Glomerular endothelial cell (primary cell): ENCODE measurements at regions not wholly inside any gene's neighbourhood (a gene's known extent, or its start where the extent isn't known, plus 50 kb on each side); places are given as distances from the start of the nearest gene placed in this dataset.

Experiments used
- DNase-seq: peaks from one replicate; pipeline ENCODE4 v3.0.0-alpha.2; 2011; ENCODE audit warnings: low read depth, low spot score; ENCODE audit errors: extremely low read depth

DNA sequence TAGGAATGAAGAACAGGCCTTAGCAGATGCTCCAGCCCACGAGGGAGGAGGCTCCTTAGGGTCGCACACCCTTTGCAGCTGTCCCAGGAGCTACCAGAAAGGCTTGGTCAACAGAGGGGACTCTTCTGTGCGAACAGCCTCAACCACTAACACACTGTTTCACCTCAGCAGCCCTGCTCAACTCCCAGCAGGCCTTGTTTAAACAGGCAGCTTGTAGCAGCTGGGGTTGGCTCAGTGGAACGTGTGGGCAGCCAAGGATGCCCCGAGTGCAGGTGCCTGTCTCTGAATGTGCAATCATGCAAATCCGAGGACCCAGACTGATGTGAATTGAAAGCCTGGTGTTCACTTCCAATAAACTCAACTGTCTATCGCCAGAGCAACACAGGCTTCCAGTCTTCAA, 88.7 kb upstream of the CXCR4 start:
- no peak for DNase-seq

DNA sequence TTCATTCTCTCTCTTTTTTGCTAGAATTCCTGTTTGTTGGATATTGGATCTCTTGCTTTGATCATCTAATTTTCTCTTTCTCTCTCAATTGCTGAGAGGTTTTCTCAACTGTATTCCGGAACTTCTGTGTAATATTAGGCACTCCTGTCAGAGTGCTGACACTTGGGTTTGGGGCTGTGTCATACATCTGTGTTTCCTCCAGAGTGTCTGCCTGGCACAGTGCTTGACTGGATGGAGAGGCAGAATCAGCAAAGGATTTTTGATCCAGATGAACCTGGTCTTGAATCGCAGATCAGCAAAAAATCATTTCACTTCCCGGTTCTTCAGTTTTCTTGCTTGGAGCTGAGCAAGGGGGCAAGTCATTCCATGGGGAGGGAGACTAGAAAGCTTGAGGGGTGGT, 87.7 kb upstream of the CXCR4 start:
- DNase-seq = no peak

DNA sequence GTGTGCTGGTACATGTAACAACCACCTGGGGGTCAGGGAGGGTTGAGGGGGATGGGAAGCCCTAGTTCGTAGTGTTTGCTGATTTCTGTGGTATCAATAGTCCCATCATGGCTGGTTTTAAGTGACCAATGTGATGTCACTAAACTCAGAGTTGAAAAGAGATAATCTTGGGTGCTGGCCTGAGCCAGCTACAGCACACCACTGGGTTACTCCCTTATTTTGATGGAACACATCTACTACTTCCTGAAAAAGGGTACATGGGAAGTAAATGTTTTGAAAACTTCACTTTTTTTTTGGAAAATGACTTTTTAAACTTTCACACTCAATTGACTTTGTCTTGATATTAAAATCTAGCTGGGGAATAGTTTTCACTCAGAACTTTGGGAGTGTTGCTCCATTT, 87.0 kb upstream of the CXCR4 start:
- DNase-seq = no peak

DNA sequence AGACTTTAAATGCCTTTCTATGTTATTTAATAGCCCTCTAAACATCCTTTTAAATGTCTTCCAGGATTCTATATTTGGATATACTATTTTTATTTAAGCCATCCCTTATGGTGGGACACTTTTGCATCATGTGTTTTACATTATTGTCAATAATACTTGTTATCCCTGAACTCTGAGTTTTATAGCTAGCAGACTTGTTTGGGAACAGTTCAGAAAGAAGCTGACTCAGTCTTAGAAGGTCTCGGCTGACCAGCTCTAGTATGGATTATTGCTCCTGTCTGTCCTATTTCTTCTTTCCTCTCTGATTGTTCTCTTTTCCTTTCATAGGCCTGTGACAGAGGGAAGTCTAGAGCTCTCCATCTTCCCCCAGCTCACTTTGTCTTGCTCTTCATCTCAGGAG, 77.3 kb upstream of the CXCR4 start:
- no peak for DNase-seq

DNA sequence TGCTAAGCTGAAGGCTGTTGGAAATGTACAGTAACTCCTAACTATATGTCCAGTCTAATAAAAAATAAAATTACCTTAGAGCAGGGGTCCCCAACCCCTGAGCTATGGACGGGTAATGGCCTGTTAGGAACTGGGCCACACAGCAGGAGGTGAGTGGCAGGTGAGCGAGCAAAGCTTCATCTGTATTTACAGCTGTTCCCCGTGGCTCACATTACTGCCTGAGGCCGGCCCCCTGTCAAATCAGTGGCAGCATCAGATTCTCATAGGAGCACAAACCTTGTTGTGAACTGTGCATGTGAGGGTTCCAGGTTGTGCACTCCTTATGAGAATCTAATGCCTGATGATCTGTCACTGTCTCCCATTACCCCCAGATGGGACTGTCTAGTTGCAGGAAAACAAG, 73.1 kb upstream of the CXCR4 start:
- no peak for DNase-seq

DNA sequence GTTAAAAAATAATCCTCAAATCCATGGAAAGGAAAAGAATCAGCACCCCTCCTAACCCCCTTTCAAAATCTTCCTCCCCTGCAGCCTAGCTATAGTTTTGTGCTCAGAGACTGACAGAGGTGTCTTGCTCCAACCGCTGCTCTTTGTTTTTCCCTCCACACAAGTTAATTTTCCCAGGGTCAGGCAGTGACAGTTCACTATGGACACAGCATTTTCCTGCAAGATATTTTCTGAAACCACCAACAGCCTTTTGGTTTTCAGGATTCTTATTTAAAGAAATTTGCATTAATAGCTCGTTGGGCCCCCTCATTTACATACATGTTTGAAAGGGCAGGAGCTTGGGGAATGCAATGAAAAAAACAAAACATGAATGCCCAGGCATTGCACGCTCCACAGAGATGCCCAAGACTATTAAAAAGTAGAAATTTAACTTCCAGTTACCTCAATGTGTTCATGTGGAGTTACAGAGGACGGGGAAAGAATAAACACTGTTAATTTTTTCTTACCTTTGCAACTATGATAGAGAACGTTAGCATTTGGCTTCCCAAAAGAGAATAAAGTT, 71.4 kb upstream of the CXCR4 start:
- no peak for DNase-seq

DNA sequence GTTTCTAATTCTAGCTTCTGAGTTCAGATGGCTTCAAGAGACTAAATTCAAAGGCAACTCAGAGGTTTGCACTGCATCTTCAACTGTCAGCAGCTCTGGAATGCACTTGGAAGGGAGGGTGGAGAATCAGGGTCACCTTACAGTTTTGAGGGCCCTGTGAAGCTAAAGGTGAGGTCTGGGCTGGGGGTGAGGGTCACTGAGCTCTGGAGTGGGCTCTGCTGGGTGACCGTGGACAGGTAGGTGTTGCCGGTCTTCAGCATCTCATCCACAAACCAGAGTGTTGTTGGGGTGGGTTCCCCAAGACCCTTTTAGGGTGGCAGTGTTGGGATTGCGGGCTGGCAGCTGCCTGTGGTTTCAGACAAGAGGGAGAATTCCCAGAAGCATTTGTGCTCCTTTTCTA, 70.1 kb upstream of the CXCR4 start:
- DNase-seq = no peak

DNA sequence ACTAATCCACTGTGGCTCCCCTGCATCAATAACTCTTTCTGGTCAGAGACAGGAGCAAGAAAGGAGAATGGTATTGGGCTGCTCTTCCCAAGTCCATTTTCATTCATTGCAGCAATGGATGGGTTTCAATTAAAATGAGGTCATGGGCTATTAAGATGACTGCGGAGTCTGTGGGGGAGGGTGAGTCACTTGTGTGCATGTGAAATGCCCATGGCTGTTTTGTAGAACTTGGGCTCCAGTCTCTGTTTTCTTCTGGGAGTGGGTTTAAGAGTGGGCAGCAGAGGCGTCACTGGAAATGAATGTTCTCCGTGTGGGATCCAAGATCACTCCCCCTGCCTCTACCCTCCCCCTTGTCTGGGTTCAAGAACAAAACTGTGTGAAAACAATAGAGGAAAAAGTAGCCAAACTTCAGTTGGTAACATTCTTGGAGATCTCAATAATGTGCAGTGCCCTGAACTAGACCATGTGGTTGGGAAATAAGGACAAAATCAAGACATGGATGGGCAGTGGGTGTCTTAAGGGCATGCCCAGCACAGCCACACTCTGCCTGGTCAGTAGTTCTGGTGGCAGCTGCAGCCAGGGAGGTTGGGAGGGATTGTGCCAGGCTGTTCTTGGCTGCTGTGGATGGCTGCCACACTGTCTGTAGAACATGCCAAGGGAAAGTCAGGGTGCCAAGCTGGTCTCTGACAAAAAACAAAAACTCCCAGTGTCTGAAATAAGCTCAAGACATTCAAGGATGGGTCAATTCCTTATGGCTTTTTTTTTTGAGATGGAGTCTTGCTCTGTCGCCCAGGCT, 68.2 kb upstream of the CXCR4 start:
- no peak for DNase-seq

DNA sequence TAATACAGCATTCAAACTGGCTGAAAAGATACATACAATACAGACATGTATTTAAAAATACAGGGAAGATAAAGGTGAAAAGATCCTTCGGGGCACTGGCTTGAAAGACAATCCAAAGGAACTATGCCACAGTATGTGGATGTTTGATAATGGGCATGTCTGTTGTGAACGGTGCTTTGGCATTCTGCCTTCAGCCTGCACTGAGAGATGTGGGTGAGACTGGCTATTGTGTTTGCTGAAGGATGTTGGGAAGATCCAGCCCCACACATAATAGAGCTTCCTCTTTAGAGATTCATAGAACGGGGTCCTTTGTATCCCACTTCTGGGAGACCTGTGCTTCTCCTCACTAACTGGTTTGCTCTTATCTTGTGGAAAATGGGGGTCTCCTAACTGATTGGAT, 65.1 kb upstream of the CXCR4 start:
- DNase-seq = no peak

DNA sequence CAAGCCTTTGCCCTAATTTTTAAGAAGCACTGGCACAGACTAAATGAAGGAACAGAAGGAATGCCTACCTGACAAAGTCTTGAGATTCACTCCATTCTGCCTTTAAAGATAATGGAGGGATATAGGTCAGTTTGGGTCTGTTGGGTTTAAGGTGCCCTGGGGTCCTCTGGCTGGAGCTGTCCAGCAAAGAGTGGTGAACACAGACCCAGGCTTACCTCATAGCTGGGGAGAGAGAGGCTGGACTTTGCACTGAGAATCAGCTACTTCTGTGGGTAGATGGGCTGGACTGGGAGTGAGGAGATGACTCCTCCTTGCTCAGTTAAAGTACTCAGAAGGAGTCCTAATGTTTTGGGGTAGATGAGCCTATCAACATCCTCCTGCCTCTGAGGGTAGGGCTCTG, 64.4 kb upstream of the CXCR4 start:
- no peak for DNase-seq

DNA sequence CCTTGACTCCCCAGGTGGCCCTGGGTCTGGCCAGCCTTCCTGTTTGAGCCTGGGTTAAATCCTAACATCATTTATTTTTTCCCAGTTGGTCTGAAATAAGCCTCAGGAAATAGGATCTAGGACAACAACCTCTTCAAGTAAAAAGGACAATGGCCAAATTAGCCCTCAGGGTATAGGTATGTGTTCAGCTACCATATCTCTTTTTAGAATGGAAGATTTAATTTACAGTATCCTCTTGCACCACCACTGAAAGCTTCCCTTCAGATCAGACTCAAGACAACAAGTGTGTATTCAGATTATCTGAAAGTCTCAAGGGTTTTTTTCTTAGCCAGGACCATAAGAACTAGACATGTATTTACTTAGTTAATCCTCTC, 61.6 kb upstream of the CXCR4 start:
- no peak for DNase-seq

DNA sequence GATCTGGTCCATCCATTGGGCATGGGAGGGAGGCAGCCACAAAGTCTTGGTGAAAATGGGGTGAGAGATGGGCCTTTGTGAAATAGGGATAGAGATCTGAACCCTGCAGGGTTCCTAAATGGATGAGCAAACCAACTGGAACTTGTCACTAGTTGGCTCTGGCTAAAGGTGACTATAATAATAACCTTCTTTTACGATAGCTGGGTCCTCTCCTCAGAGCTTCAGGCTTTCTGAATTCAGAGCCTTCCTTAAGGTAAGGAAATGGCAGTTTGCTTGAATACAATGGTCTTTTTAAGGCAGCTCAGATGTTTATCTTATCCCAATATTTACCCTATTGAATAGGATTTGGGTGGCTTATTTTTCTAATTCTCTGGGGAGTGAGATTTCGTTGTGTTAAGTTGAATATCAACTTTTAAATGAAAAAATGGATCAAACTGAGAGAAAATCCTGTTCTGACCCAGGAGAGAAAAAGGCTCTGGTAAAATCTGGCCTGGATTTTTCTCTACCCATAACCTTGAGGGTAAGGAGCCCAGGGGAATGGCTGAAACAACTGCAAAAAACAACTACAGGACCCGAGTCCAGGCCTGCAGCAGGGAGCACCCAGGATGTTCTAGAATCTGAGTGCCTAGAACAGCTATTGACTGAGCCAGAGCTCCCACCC, 61.1 kb upstream of the CXCR4 start:
- no peak for DNase-seq

DNA sequence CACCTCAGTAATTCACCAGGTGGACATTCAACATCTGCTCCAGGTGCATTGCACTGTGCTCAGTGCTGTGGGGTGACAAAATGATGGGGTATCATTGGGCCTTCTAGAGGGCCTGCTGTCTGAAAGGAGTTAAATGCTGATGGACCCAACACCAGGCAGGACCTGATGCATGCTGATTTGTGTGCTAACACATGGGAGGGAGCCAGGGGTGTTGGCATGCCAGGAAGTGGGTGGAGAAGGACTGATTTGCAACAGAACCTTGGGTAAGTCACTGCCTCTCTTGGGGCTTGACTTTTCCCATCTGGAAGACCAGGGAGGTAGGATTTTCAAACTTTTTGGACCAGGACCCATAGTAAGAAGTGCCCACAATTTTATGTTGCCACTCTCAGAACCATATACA, 57.9 kb upstream of the CXCR4 start:
- DNase-seq = no peak

DNA sequence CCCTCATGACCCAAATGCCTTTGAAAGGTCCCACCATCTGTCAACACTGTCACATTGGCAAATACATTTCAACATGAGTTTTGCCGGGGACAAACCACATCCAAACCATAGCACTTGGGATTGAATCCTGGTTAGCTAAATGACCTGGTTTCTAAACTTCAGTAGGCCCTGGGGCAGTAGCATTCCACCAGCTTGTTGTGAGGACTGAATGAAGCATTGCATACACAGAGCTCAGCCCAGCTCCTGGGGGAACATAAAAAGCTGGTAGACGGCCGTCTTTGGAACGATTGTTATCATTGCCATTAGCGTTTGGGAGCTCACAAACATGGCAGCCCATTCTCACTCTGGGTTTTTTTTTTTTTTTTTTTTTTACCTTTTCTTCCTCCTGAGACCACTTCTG, 57.5 kb upstream of the CXCR4 start:
- DNase-seq = no peak

DNA sequence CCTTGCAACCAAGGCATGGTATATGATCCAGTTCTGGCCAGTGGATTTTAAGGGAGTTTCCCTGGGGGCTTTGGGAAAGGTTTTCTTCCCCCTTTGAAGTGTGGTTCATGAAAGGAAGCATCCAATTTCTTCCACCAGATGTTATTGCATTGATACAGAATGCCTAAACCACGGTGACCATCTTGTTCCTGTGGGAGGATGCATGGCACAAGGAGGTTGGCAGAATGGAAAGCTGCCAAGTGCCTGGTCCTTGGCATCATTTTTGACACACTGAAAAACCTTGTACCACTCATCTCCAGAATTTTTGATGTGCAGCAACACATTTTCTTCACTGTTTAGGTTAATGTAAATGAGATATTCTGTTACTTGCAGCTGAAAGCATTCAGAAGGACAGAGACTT, 55.2 kb upstream of the CXCR4 start:
- no peak for DNase-seq

DNA sequence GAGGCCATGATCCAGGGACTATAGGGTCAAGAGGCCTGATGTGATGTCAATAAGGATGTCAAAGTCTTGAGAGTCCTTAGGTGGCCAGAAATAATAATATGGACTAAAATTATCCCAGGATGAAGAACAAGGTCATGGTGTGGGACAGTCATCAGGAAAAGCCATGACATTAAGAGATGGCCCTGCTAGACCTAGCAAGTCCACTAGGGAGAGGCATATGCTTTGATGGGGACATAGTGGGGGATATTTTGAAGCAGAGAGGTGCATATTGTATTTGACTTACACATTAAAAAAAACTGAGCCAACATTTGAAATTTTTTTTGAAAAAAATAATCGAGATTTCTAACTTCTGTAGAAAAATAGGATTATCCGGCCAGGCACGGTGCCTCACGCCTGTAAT, 53.3 kb upstream of the CXCR4 start:
- DNase-seq = no peak

DNA sequence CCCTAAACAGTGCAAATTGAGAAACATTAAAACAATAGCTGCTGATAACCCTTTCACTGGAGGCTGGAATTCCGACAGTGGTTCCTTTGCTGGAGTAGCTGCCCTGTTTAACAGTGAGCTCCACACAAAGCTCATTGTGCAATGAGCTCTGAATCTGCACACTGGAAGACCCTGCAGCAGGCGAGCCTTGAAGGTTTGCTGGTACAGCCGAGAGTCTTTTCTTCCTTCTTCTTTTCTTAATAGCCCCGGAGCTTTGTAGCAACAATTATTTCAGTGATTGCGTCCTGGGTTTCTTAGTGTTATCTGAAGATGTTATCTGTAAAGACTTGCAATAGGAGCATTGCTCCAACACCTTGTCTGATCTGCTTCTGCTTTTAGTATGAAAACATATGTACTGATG, 50.8 kb upstream of the CXCR4 start:
- DNase-seq = no peak

DNA sequence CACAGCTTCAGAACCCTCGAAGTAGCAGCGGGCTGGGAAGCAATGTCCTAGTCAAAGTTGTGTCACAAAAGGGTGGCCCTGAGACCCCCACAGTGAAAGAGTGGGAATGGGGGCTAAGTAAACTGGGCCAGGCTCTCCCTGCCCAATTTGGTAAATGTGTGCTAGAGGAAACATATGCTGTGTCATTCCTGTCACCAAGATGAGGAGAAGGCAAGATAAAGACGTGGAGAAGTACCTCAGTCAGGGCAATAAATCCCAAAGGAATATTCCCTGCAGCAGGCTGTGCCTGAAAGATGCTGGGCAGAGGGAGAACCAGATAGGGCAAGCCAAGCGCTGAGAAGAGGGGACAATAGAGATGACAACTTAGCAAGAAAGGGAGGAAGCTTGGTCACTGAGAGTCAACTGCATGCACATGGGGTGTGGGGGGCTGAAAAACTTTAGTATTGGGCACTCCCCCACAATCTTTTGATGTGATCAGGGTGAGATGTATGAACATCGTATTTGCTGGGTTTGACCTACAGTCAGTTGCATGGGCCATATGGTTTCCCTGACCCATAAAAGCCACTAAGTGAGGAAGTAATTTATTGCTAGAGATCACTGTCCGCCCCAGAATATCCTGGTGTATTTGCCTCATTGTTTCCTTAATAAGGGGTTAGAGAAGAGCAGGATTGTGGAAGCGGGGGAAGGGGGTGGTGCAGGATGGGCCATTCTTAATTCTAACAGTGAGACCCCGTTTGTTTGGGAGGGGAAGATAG, 49.9 kb upstream of the CXCR4 start:
- no peak for DNase-seq
